Nephron progenitor cell (in vitro differentiated cells): ENCODE measurements at regions not wholly inside any gene's neighbourhood (a gene's known extent, or its start where the extent isn't known, plus 50 kb on each side); places are given as distances from the start of the nearest gene placed in this dataset.
A peak's percentile ranks its signal among the peaks of the same experiment; 100 is the strongest.

Experiments
- DNase-seq: peaks from one replicate; pipeline ENCODE4 v3.0.0; 2021
- H3K27ac Mint-ChIP-seq: 2 replicates; pipeline ENCODE4 v1.8.0; 2021; ENCODE audit warnings: mild to moderate bottlenecking, moderate library complexity, mixed read lengths
- H3K27me3 Mint-ChIP-seq: 2 replicates; pipeline ENCODE4 v1.8.0; 2021; ENCODE audit warnings: mild to moderate bottlenecking, low read depth, mixed read lengths; ENCODE audit not compliant: poor library complexity
- H3K36me3 Mint-ChIP-seq: 2 replicates; pipeline ENCODE4 v1.8.0; 2021; ENCODE audit warnings: low read depth, mixed read lengths
- H3K4me1 Mint-ChIP-seq: 2 replicates; pipeline ENCODE4 v1.8.0; 2021; ENCODE audit warnings: mixed read lengths
- H3K4me3 Mint-ChIP-seq: 2 replicates; pipeline ENCODE4 v1.8.0; 2021; ENCODE audit warnings: mild to moderate bottlenecking, moderate library complexity, mixed read lengths
- H3K9me3 Mint-ChIP-seq: 2 replicates; pipeline ENCODE4 v1.8.0; 2021; ENCODE audit warnings: mild to moderate bottlenecking, moderate library complexity, mixed read lengths
- TF ChIP-seq, protein P1 (sequence below): fragments of 200-600 bp; sonication (generic); IDR thresholded peaks from 2 replicates; pipeline ENCODE4 v1.5.0; 2021; ENCODE audit warnings: antibody characterized with exemption

DNA sequence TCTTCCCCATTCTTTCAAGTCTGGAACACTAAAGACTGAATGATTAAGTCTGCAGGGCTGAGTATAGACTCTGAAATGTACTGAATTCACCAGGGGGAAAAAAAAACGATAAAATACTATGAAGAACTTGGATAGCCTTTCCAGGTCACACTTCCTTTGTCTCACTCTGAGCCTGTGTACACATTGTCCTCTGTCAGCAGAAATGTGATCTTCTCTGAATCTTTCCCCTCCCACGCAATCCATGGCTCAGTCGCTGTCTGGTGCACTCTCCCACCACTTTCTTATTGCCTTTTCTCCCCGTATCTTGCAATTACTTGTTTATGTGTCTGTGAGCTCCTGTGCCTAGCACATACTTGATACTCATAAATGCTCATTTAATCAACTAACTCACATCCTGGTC is 212.6 kb upstream of the RSPO3 start:
- no peak for DNase-seq
- Mint-ChIP-seq H3K36me3 (peaks cover 10% of the 10 kb centered on the region), H3K4me3 (no peak overlapping the region), H3K27ac (no peak overlapping the region), H3K4me1 (no peaks in the 10 kb centered on the region), H3K9me3 (peaks cover 9% of the 10 kb centered on the region), H3K27me3 (no peaks in the 10 kb centered on the region)
- TF ChIP-seq, protein P1, sequence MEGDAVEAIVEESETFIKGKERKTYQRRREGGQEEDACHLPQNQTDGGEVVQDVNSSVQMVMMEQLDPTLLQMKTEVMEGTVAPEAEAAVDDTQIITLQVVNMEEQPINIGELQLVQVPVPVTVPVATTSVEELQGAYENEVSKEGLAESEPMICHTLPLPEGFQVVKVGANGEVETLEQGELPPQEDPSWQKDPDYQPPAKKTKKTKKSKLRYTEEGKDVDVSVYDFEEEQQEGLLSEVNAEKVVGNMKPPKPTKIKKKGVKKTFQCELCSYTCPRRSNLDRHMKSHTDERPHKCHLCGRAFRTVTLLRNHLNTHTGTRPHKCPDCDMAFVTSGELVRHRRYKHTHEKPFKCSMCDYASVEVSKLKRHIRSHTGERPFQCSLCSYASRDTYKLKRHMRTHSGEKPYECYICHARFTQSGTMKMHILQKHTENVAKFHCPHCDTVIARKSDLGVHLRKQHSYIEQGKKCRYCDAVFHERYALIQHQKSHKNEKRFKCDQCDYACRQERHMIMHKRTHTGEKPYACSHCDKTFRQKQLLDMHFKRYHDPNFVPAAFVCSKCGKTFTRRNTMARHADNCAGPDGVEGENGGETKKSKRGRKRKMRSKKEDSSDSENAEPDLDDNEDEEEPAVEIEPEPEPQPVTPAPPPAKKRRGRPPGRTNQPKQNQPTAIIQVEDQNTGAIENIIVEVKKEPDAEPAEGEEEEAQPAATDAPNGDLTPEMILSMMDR: no peak

DNA sequence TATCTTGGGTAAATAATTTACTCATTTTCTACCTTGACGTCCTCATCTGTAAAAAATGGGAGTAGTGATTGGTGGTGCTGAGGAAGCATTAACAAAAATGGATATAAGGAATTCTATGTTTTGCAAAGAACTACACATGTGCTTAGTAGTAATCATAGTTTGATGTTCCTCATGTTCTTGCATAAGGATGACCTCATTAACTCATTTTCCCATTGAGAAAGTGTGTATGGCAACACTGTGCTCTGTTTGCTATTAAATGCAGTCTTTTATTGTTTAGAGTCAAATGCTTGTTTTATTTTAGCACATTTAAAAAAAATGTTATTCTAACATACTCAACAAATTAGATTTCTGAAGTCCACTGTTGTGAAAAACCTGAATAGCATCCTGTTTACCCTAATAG is 211.2 kb upstream of the RSPO3 start:
- peaks cover 19% of the 10 kb centered on the region for H3K36me3 Mint-ChIP-seq

DNA sequence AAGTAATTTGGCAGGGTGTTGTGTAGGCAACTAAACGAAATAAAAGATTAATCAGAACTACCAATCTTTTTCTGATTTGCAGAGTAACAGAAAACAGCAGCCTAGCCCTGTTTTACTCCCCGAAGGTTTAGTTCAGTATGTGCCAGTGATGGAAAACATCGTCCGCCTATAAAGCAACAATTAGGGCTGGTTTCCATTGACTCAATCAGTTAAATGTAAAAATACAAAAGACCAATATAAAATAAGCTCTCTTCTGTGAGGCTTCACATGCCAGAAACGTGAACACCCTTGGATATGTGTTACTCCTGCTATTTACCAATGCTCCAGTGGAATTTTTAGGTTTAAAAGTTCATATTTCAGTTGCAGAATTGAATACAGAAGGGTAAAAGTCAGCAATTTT is 210.5 kb upstream of the RSPO3 start:
- no peaks in the 10 kb centered on the region for H3K27me3 Mint-ChIP-seq
- H3K4me3 Mint-ChIP-seq: no peak overlapping the region
- H3K9me3 Mint-ChIP-seq: peaks cover 17% of the 10 kb centered on the region
- no peak for DNase-seq
- no peak overlapping the region for H3K27ac Mint-ChIP-seq
- TF ChIP-seq, protein P1: no peak
- peaks cover 19% of the 10 kb centered on the region for H3K36me3 Mint-ChIP-seq
- H3K4me1 Mint-ChIP-seq: no peaks in the 10 kb centered on the region

More for the DNA sequence above, 211.2 kb upstream of the RSPO3 start:
- Mint-ChIP-seq H3K27me3 (no peaks in the 10 kb centered on the region), H3K9me3 (peaks cover 17% of the 10 kb centered on the region), H3K4me1 (no peaks in the 10 kb centered on the region), H3K4me3 (no peak overlapping the region), H3K27ac (no peak overlapping the region)
- TF ChIP-seq, protein P1: no peak
- no peak for DNase-seq

DNA sequence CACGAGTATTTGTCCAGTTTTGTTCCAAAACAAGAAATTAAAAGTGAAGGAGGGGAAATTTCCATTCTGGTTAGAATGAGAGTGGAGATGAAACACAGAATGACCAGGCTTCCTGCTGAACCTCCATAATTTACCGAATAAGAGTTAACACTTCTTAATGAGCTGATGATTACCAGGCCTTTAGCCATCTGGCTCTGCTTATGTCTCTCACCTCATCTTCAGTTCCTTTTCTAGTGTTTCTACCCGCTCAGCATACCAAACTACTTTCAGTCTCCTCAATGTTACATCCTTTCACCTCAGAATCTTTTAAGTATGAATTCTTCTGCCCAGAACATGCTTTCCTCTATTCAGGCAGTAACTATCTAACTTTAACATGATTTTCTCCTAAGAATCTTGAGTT is 209.0 kb upstream of the RSPO3 start:
- Mint-ChIP-seq H3K27ac (peak overlapping the region; percentile 11), H3K4me3 (no peak overlapping the region), H3K9me3 (peaks cover 17% of the 10 kb centered on the region), H3K36me3 (peaks cover 19% of the 10 kb centered on the region), H3K4me1 (no peaks in the 10 kb centered on the region), H3K27me3 (no peaks in the 10 kb centered on the region)
- TF ChIP-seq, protein P1: no peak
- DNase-seq: no peak

DNA sequence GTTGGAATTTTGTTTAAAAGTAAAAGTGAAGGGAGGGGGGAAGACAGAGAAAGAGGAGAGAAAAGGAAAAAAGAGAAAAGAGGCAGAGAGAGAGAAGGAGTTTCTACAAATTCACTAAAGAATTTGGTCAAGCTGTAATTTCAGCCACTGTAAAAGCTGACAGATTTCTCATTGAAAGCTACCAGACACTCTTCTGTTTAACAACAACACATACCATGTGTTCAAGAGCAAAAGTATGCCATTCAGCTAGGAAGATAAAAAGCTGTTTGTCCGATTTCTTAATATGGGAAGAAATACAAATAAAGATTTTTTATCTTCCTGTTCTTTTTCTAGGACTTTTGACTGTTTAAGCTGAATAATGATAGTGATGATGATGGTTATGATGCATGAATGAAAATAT is 204.8 kb upstream of the RSPO3 start:
- H3K4me1 Mint-ChIP-seq: no peaks in the 10 kb centered on the region
- peaks cover 17% of the 10 kb centered on the region for H3K9me3 Mint-ChIP-seq
- TF ChIP-seq, protein P1: no peak
- no peaks in the 10 kb centered on the region for H3K27me3 Mint-ChIP-seq
- no peak for DNase-seq
- H3K36me3 Mint-ChIP-seq: peaks cover 19% of the 10 kb centered on the region
- H3K4me3 Mint-ChIP-seq: no peak overlapping the region
- no peak overlapping the region for H3K27ac Mint-ChIP-seq

DNA sequence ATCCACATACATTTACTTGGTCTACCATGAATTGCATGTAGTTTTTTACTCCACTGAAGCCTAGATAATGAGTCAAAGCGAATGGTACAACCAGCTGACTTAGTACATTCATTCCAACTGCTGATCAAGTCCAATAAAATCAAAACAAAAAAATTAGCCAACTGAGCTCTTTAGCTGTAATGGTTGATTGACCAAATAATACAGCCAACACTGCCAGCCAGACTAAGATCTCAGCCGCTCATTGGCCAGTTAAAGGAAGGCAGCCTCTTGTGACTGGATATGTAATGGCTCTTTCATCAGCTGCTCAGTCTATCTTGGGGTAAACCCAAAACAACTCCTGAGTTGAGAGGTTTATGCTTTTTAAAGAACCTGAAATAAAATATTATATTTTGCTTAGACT is 204.3 kb upstream of the RSPO3 start:
- H3K36me3 Mint-ChIP-seq: peaks cover 19% of the 10 kb centered on the region

More for the DNA sequence above, 204.3 kb upstream of the RSPO3 start:
- no peak for DNase-seq
- H3K27ac Mint-ChIP-seq: no peak overlapping the region
- TF ChIP-seq, protein P1: no peak
- no peaks in the 10 kb centered on the region for H3K4me1 Mint-ChIP-seq
- peaks cover 17% of the 10 kb centered on the region for H3K9me3 Mint-ChIP-seq
- H3K4me3 Mint-ChIP-seq: no peak overlapping the region
- H3K27me3 Mint-ChIP-seq: no peaks in the 10 kb centered on the region
